GM19452 (cell line): ENCODE measurements at regions not wholly inside any gene's neighbourhood (a gene's known extent, or its start where the extent isn't known, plus 50 kb on each side); places are given as distances from the start of the nearest gene placed in this dataset.

Source experiments
- ATAC-seq: cut with Tn5 transposase; IDR thresholded peaks from one replicate; pipeline ENCODE4 v1.9.1; 2021; ENCODE audit not compliant: unreplicated experiment

DNA sequence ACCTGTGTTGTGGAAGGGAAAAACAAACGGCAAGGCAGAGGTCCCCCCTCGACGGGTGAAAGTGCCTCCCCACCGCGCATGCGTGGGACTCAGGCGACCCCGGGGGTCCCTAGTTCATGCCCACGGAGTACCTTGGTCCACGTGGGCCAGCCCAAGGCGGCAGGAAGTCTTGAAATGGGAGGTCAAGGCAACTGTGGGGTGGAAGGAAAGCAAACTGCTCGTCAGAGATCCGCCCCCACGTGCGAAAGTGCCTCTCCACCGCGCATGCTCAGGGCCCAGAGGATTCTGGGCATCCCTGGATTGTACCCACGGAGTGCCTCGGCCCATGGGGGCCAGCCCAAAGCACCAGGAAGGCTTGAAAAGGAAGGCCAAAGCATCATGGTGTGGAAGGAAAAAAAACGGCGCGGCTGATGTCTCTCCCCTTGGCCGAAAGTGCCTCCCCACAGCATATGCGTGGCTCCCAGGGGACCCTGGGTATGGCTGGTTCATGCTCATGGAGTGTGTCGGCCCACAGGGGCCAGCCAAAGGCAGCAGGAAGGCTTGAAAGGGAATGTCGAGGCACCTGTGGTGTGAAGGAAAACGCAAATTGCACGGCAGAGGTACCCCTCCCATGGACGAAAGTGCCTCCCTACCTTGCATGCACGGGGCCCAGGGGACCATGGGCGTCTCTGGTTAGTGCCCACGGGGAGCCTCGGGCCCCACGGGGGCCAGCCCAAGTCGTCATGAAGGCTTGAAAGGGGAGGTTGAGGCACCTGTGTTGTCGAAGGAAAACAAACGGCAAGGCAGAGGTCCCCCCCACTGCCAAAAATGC lies 369.7 kb downstream of the ALG10 start:
- ATAC-seq, result no peak

DNA sequence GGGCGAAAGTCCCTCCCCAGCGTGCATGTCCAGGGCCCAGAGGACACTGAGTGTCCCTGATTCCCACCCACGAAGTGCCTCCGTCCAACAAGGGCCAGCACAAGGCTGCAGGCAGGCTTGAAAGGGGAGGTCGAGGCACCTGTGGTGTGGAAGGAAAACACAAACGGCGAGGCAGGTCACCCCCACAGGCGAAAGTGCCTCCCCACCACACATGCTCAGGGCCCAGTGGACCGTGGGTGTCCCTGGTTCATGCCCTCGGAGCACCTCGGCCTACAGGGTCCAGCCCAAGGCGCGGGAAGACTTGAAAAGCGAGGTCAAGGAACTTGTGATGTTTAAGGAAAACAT lies 370.4 kb downstream of the ALG10 start:
- no peak for ATAC-seq

DNA sequence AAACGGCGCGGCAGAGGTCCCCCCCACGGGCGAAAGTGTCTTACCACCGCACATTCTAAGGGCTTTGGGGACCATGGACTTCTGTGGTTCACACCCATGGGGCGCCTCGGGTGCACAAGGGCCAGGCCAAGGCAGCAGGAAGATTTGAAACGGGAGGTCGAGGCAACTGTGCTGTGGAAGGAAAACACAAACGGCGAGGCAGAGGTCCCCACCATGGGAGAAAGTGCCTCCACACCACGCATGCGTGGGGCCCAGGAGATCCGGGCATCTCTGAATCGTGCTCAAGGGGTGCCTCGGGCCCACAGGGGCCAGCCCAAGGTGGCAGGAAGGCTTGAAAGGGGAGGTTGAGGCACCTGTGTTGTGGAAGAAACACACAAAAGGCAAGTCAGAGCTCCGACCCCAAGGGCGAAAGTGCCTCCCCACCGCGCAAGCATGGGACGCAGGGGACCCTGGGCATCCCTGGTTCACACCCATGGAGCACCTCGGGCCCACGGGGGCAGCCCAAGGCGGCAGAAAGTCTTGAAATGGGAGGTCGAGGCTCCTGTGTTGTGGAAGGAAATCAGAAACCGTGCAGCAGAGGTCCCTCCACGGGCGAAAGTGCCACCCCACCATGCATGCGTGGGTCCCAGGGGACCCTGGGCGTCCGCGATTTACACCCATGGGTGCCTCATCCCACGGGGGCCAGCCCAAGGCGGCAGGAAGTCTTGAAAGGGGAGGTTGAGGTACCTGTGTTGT lies 371.0 kb downstream of the ALG10 start:
- ATAC-seq, result no peak

DNA sequence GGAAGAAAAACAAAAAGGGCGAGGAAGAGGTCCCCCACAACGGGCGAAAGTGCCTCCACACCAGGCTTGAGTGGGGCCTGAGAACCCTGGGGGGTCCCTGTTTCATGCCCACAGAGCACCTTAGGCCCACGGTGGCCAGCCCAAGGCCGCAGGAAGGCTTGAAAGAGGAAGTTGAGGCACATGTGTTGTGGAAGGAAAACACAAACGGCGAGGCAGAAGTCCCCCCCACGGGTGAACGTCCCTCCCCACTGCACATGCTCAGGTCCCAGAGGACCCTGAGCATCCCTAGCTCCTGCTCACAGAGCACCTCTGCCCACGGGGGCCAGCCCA lies 371.5 kb downstream of the ALG10 start:
- no peak for ATAC-seq

- ATAC-seq, result no peak
These were observed 372.1 kb downstream of the ALG10 start for GRCh38 chr12:34394211-34395055.

- no peak for ATAC-seq
These were observed 373.0 kb downstream of the ALG10 start for GRCh38 chr12:34395056-34396005.

- ATAC-seq, result no peak
These were observed 373.9 kb downstream of the ALG10 start for GRCh38 chr12:34396006-34396860.

DNA sequence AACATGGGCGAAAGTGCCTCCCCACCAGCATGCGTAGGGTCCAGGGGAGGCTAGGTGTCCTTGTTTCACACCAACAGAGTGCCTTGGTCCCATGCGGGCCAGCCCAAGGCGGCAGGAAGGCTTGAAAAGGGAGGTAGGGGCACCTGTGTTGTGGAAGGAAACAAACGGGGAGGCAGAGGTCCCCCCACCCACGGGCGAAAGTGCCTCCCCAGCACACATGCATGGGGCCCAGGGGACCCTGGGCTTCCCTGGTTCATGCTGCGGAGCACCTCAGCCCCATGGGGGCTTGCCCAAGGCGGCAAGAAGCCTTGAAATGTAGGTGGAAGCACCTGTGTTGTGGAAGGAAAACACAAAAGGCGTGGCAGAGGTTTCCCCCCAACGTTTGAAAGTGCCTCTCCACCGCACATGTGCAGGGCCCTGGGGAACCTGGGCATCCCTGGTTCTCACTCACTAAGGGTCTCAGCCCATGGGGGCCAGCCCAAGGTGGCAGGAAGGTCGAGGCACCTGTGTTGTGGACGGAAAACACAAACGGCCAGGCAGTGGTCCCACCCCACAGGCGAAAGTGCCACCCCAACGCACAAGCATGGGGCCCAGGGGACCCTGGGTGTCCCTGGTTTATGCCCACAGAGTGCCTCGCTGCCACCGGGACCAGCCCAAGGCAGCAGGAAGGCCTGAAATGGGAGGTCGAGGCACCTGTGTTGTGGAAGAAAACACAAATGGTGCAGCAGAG lies 374.7 kb downstream of the ALG10 start:
- ATAC-seq, result no peak

GRCh38 chr12:34397591-34398365 lies 375.5 kb downstream of the ALG10 start:
- no peak for ATAC-seq

- ATAC-seq, result no peak
These were observed 376.0 kb downstream of the ALG10 start for GRCh38 chr12:34398366-34398705.

GRCh38 chr12:34398706-34399630 lies 376.7 kb downstream of the ALG10 start:
- no peak for ATAC-seq

GRCh38 chr12:34399631-34400410 lies 377.5 kb downstream of the ALG10 start:
- no peak for ATAC-seq

GRCh38 chr12:34400411-34400881 lies 378.1 kb downstream of the ALG10 start:
- ATAC-seq, result no peak

DNA sequence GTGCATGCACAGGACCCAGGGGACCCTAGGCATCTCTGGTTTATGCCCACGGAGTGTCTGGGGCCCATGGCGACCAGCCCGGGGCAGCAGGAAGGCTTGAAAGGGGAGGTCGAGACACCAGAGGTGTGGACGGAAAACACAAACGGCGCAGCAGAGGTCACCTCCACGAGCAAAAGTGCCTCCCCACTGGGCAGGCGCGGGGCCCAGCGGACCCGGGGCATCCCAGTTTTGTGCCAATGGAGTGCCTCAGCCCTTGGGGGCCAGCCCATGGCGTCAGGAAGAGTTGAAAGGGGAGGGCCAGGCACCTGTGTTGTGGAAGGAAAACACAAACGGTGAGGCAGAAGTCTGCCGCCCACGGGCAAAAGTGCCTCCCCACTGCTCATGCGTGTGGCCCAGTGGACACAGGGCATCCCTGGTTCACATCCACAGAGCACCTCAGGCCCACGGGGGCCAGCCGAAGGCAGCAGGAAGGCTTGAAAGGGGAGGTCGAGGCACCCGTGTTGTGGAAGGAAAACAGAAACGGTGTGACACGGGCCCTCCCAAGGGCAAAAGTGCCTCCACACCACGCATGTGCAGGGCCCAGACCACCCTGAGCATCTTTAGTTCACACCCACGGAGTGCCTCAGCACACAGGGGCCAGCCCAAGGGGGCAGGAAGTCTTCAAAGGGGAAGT lies 378.8 kb downstream of the ALG10 start:
- ATAC-seq, result no peak

DNA sequence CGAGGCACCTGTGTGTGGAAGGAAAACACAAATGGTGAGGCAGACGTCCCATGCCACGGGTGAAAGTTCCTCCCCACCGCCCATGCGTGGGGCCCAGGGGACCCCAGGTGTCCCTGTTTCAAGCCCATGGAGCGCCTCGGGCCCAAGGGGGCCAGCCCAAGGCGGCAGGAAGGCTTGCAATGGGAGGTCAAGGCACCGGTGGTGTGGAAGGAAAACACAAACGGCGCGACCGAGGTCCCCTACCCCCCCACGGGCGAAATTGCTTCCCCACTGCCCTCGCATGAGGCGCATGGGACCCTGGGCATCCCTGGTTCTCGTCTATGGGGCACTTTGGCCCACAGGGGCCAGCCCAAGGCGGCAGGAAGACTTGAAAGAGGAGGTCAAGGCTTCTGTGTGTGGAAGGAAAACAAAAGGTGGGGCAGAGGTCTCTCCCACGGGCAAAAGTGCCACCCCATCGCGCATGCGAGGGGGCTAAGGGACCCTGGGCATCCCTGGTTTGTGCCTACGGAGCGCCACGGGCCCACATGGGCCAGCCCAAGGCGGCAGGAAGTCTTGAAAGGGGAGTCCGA lies 379.4 kb downstream of the ALG10 start:
- no peak for ATAC-seq
